Common myeloid progenitor, CD34-positive (primary cell): ENCODE measurements at regions not wholly inside any gene's neighbourhood (a gene's known extent, or its start where the extent isn't known, plus 50 kb on each side); places are given as distances from the start of the nearest gene placed in this dataset.

Experiments used
- CTCF ChIA-PET: fragments of 350-600 bp; sonication (Branson Sonifier 250); formaldehyde crosslinking; loops from one replicate; lab custom pipeline; 2021; ENCODE audit warnings: antibody characterized with exemption; lab: Charles Lee
- POLR2A ChIA-PET: fragments of 350-600 bp; sonication (Branson Sonifier 250); formaldehyde crosslinking; loops from one replicate; lab custom pipeline; 2021; ENCODE audit warnings: antibody characterized with exemption; lab: Charles Lee
- DNase-seq, 3 donors: peaks; one replicate each; pipeline versions ENCODE4 v3.0.0 to v3.0.0-alpha.2; 2013
- H3K27ac ChIP-seq, 2 experiments: 1 replicate in 1 of 2; 2 replicates in 1 of 2; pipeline ENCODE4 v1.7.0; 2013; ENCODE audit warnings: inconsistent platforms in 2 of 2, low read length in 2 of 2, mild to moderate bottlenecking in 2 of 2, low read depth in 1 of 2, moderate library complexity in 1 of 2; ENCODE audit not compliant: severe bottlenecking in 2 of 2, insufficient read depth in 1 of 2, poor library complexity in 1 of 2
- H3K27me3 ChIP-seq, 5 experiments: replicated peaks in 2 of 5; 1 replicate in 3 of 5; 2 replicates in 2 of 5; pipeline versions ENCODE4 v1.6.1 to v1.7.0; 2013; ENCODE audit warnings: low read length in 4 of 5, mild to moderate bottlenecking in 2 of 5, moderate library complexity in 2 of 5, inconsistent platforms in 1 of 5; ENCODE audit not compliant: insufficient read depth in 5 of 5, control insufficient read depth in 4 of 5
- H3K36me3 ChIP-seq, 4 experiments: 1 replicate in 2 of 4; 2 replicates in 2 of 4; pipeline versions ENCODE4 v1.6.1 to v1.7.0; 2013; ENCODE audit warnings: low read length in 3 of 4, control low read depth in 1 of 4, mild to moderate bottlenecking in 1 of 4; ENCODE audit not compliant: control insufficient read depth in 4 of 4, insufficient read depth in 4 of 4
- H3K4me1 ChIP-seq, 4 experiments: 1 replicate in 3 of 4; 2 replicates in 1 of 4; pipeline versions ENCODE4 v1.6.1 to v1.7.1; 2013; ENCODE audit warnings: low read length in 3 of 4, mild to moderate bottlenecking in 3 of 4, control low read depth in 1 of 4, inconsistent platforms in 1 of 4, moderate library complexity in 1 of 4; ENCODE audit not compliant: control insufficient read depth in 4 of 4, insufficient read depth in 4 of 4; ENCODE audit errors: control extremely low read depth in 1 of 4
- H3K4me3 ChIP-seq, 7 experiments: 1 replicate in 4 of 7; 2 replicates in 3 of 7; pipeline versions ENCODE4 v1.5.1 to v1.7.0; 2013; ENCODE audit warnings: mild to moderate bottlenecking in 7 of 7, low read length in 6 of 7, moderate library complexity in 6 of 7, inconsistent platforms in 2 of 7, low read depth in 2 of 7, control low read depth in 1 of 7; ENCODE audit not compliant: insufficient read depth in 4 of 7, control insufficient read depth in 1 of 7; ENCODE audit errors: extremely low read depth in 1 of 7
- H3K9me3 ChIP-seq, 5 experiments: 1 replicate in 4 of 5; 2 replicates in 1 of 5; pipeline versions ENCODE4 v1.6.1 to v1.7.1; 2013; ENCODE audit warnings: low read length in 4 of 5, mild to moderate bottlenecking in 2 of 5, inconsistent platforms in 1 of 5, low read depth in 1 of 5, moderate library complexity in 1 of 5; ENCODE audit not compliant: control insufficient read depth in 4 of 5, insufficient read depth in 2 of 5; ENCODE audit errors: control extremely low read depth in 1 of 5
- WGBS: methylation state at CpG from one replicate; pipeline ENCODE4 v1.1.5; 2013; ENCODE audit not compliant: insufficient coverage; 5-methylcytosine and 5-hydroxymethylcytosine counted together

- no peaks in the 10 kb centered on the region for H3K4me1 ChIP-seq
- CTCF ChIA-PET: no interaction called here
- no peak for DNase-seq
- POLR2A ChIA-PET: no interaction called here
- no peaks in the 10 kb centered on the region for H3K36me3 ChIP-seq
- H3K9me3 ChIP-seq: peaks cover 0 to 12% (median 0%) of the 10 kb centered on the region in 5 experiments
- H3K4me3 ChIP-seq: no peak overlapping the region
- WGBS: 86% methylated on average over 2 of the region's 3 CpGs
- H3K27me3 ChIP-seq: no peaks in the 10 kb centered on the region
- H3K27ac ChIP-seq: no peak overlapping the region
Observed at GRCh38 chr4:189436207-189436606, 504.5 kb upstream of the FRG1 start.

- POLR2A ChIA-PET: no interaction called here
- 87% methylated on average over 3 of the region's 4 CpGs for WGBS
Observed at GRCh38 chr4:189440716-189441115, 500.0 kb upstream of the FRG1 start.

GRCh38 chr4:189443341-189443740 lies 497.3 kb upstream of the FRG1 start:
- Histone ChIP-seq H3K4me1 (no peaks in the 10 kb centered on the region), H3K4me3 (no peak overlapping the region), H3K27ac (no peak overlapping the region), H3K36me3 (no peaks in the 10 kb centered on the region), H3K9me3 (peaks cover 0 to 3% (median 0%) of the 10 kb centered on the region in 5 experiments), H3K27me3 (no peaks in the 10 kb centered on the region)
- POLR2A ChIA-PET: no interaction called here
- CTCF ChIA-PET: no interaction called here
- 100% methylated on average over 4 of the region's 6 CpGs for WGBS
- DNase-seq: no peak

More at GRCh38 chr4:189440716-189441115, 500.0 kb upstream of the FRG1 start:
- H3K4me3 ChIP-seq: no peak overlapping the region
- CTCF ChIA-PET: no interaction called here
- H3K36me3 ChIP-seq: no peaks in the 10 kb centered on the region
- no peaks in the 10 kb centered on the region for H3K4me1 ChIP-seq
- H3K9me3 ChIP-seq: peaks cover 0 to 2% (median 0%) of the 10 kb centered on the region in 5 experiments
- no peak for DNase-seq
- H3K27me3 ChIP-seq: no peaks in the 10 kb centered on the region
- H3K27ac ChIP-seq: no peak overlapping the region

GRCh38 chr4:189445613-189446012 lies 495.1 kb upstream of the FRG1 start:
- Histone ChIP-seq H3K4me1 (no peaks in the 10 kb centered on the region), H3K36me3 (no peaks in the 10 kb centered on the region), H3K27ac (no peak overlapping the region), H3K27me3 (no peaks in the 10 kb centered on the region), H3K9me3 (peaks cover 0 to 8% (median 0%) of the 10 kb centered on the region in 5 experiments), H3K4me3 (no peak overlapping the region)
- CTCF ChIA-PET: no interaction called here
- POLR2A ChIA-PET: no interaction called here
- no peak for DNase-seq

GRCh38 chr4:189463734-189464133 lies 476.9 kb upstream of the FRG1 start:
- 97% methylated on average over 10 of the region's 12 CpGs for whole genome bisulfite sequencing
- CTCF ChIA-PET: no interaction called here
- no peak for DNase-seq
- Histone ChIP-seq H3K27ac (no peak overlapping the region), H3K36me3 (no peaks in the 10 kb centered on the region), H3K27me3 (no peaks in the 10 kb centered on the region), H3K4me1 (no peaks in the 10 kb centered on the region), H3K9me3 (peaks cover 0 to 10% (median 0%) of the 10 kb centered on the region in 5 experiments), H3K4me3 (no peak overlapping the region)
- POLR2A ChIA-PET: no interaction called here

- POLR2A ChIA-PET: no interaction called here
- 100% methylated on average over 1 of the region's 2 CpGs for WGBS
- Histone ChIP-seq H3K4me3 (no peak overlapping the region), H3K36me3 (no peaks in the 10 kb centered on the region), H3K4me1 (peaks cover 5 to 17% (median 14%) of the 10 kb centered on the region in 4 experiments), H3K27me3 (no peaks in the 10 kb centered on the region), H3K27ac (no peak overlapping the region), H3K9me3 (peaks cover 0 to 2% (median 0%) of the 10 kb centered on the region in 5 experiments)
- DNase-seq: no peak
- CTCF ChIA-PET: no interaction called here
Observed at GRCh38 chr4:189494407-189494806, 446.3 kb upstream of the FRG1 start.

- ChIA-PET POLR2A (no interaction called here), CTCF (no interaction called here)
- Histone ChIP-seq H3K4me3 (peak overlapping the region in 1 of 7 experiments; percentile 29), H3K36me3 (no peaks in the 10 kb centered on the region), H3K4me1 (peaks cover 5 to 17% (median 14%) of the 10 kb centered on the region in 4 experiments), H3K27me3 (no peaks in the 10 kb centered on the region), H3K9me3 (no peaks in the 10 kb centered on the region), H3K27ac (no peak overlapping the region)
- WGBS: 4% methylated on average over 6 of the region's 6 CpGs
- peak; percentile 13 to 80 (median 67) for DNase-seq
Observed at GRCh38 chr4:189497516-189497915, 443.2 kb upstream of the FRG1 start.
